AG10803 (cell line): ENCODE measurements at regions not wholly inside any gene's neighbourhood (a gene's known extent, or its start where the extent isn't known, plus 50 kb on each side); places are given as distances from the start of the nearest gene placed in this dataset.

Source experiments
- DNase-seq: peaks from one replicate; pipeline ENCODE4 v3.0.0; 2010; ENCODE audit warnings: low read depth
- H3K4me3 ChIP-seq: 2 replicates; pipeline ENCODE4 v1.5.1; 2011; ENCODE audit warnings: mild to moderate bottlenecking, low read length, control low read depth
- TF ChIP-seq, protein P1 (sequence below): conservative IDR thresholded peaks from 2 replicates; pipeline ENCODE4 v1.5.1; 2011; ENCODE audit warnings: mild to moderate bottlenecking, low read length, control low read depth, inconsistent platforms

DNA sequence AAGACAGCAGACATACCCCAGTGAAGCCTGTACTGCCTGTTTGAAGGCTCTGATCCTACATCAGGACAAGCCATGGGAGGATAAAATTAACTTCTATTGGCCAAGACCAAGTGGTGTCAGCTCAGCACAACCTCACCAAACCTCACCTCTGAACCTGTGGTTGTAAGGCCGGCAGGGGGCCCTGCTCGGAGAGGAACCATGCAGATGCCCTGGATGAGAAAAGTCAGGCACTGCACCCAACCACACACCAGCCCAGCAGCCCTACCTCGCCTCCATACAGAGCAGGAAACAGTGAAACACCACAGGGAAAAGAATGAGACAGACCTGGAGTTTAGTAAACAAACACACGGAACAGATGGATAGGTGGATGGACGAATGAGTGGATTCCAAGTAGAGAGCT is 70.0 kb upstream of the PAX7 start:
- TF ChIP-seq, protein P1, sequence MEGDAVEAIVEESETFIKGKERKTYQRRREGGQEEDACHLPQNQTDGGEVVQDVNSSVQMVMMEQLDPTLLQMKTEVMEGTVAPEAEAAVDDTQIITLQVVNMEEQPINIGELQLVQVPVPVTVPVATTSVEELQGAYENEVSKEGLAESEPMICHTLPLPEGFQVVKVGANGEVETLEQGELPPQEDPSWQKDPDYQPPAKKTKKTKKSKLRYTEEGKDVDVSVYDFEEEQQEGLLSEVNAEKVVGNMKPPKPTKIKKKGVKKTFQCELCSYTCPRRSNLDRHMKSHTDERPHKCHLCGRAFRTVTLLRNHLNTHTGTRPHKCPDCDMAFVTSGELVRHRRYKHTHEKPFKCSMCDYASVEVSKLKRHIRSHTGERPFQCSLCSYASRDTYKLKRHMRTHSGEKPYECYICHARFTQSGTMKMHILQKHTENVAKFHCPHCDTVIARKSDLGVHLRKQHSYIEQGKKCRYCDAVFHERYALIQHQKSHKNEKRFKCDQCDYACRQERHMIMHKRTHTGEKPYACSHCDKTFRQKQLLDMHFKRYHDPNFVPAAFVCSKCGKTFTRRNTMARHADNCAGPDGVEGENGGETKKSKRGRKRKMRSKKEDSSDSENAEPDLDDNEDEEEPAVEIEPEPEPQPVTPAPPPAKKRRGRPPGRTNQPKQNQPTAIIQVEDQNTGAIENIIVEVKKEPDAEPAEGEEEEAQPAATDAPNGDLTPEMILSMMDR = no peak
- no peak for DNase-seq
- no peak overlapping the region for H3K4me3 ChIP-seq

DNA sequence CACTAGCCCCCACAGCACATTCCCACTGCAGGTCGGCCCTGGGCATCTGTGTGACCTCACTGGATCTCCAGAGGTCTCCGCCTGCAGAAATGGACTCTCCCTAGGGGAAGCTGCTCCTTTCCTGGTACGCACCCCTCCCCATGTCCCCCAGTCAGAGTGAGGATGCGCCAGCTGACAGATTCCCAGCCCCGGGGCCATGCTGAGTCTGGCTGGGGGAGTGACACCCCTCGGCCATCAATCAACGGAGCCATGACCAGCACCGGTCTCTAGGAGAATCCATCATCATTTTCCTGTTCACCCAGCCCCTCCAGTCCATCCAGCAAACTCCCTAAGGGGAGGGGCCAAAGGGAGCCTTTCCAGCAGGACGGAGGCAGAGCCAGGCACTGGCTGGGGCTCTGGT is 68.7 kb upstream of the PAX7 start:
- TF ChIP-seq, protein P1 = no peak
- H3K4me3 ChIP-seq = no peak overlapping the region
- no peak for DNase-seq

DNA sequence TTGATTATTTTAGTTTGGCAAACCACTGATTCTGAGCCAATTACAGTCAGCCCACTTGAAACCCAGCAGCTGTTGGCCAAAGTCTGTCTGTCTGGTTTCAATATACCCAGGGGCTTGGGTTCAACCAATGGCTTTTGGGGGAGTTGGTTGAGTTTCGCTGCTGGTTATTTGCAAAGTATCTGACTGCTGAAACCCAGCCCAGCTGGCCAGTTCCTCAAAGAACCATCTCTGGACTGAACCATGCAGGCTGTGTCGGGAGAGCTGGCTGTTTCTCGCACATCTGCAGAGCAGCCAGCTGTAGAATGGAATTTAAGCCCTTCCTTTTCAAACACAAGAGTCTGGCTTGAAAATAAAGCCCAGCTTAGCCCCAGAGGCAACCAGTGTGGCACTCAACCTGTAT is 66.0 kb upstream of the PAX7 start:
- no peak for DNase-seq
- TF ChIP-seq, protein P1 = no peak
- H3K4me3 ChIP-seq = no peak overlapping the region

DNA sequence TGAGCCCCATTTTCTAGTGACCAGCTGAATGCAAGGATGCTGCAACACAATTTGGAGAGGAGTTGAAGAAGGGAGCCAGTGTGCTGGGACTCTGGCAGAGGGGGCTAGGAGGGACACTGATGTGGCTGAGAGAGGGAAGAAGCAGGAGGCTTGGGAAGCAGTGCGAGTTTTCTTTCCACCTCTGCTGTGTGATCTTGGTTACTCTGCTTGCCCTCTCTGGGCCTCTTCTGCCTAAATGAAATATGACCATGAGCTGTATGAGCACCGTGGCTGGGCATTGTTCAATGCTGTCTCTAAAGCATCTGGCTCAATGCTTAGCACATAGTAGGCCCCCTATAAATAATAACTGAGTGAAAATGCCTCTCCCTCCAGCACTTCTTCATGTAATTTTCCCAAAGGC is 65.3 kb upstream of the PAX7 start:
- DNase-seq = no peak
- TF ChIP-seq, protein P1 = no peak
- no peak overlapping the region for H3K4me3 ChIP-seq

DNA sequence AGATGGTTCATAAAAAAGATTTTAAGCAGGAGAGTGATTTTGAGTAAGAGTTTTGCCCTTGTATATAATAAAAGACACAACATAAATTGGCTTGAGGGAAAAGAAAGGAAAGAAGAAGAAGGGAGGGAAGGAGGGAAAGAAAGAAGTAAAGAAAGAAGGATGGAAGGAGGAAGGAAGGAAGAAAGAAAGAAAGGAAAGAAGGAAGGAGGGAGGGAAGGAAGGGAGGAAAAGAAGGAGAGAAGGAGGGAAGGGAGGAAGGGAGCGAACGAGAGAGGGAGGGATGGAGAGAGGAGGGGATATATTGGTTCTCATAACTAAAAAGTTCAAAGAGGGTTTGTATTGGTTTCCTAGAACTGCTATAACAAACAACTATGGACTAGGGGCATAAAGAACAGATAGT is 62.2 kb upstream of the PAX7 start:
- TF ChIP-seq, protein P1 = no peak
- DNase-seq = no peak
- H3K4me3 ChIP-seq = no peak overlapping the region

DNA sequence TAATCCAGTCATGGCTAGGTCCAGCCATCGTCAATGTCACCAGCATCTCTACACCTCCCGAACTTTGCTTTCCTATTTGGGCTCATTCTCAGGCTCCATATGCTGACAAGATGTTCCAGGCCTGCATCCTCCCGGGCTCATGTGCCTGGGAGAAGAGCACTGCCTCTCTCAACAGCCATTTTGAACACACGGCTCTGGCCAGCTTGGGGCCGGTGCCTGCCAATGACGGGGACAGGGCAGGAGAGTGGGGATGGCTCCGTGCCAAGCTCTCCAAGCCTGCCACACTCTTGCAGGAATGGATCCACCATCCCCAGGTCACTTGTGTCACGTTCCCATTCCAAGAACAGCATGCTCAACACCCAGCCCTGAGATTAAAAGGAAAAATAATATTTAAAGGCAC is 61.4 kb upstream of the PAX7 start:
- TF ChIP-seq, protein P1 = no peak
- DNase-seq = no peak
- H3K4me3 ChIP-seq = no peak overlapping the region

DNA sequence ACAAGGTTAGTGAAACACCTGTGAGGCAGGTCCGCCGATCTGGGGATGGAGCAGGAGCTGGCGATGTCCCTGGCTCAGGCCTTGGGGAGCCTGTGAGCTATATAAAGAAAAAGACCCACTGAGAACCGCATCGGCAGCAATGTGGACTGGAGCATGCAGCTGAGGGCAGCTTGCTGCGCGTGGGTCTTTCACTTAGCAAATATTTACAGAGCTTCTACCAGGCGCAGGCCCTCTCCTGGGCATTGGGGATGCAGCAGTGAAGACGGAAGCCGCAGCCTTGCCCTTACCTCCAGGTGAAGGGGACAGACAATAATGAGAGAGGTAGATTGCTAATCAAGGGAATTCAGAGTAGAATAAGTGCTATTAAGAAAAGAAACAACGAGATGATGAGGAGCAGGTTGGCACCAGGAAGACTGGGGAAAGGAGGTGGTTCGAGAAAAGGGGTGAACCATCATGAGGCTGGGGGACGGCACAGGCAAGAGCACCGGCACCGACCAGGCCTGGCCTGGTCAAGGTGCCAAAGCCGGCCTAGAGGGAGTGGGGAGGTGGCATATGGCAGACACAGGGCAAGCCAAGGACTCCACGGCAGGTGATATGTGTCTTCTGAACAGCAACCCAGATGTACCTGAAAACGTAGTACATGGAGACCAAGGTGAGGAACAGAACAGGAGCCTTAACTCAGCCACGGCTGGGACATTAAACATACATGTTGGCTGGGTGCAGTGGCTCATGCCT is 60.7 kb upstream of the PAX7 start:
- TF ChIP-seq, protein P1 = no peak
- DNase-seq = no peak
- H3K4me3 ChIP-seq = no peak overlapping the region
